Upper lobe of left lung (tissue), 6 donors: ENCODE measurements at regions not wholly inside any gene's neighbourhood (a gene's known extent, or its start where the extent isn't known, plus 50 kb on each side); places are given as distances from the start of the nearest gene placed in this dataset.

Experiments used
- ATAC-seq, 2 donors: fragments of 200-7000 bp; cut with Tn5 transposase; one replicate each; pipeline ENCODE4 v1.9.1; 2022; ENCODE audit warnings: mild to moderate bottlenecking in 2 of 2, moderate library complexity in 2 of 2; ENCODE audit not compliant: low FRiP score in 2 of 2
- DNase-seq, 2 donors: peaks; one replicate each; pipeline ENCODE4 v3.0.0-alpha.2; 2019 to 2020
- H3K27ac ChIP-seq, 4 donors: fragments of 200-600 bp; sonication (generic); one replicate each; pipeline ENCODE4 v1.5.1; 2016 to 2019
- H3K27me3 ChIP-seq, 4 donors: fragments of 200-600 bp; sonication (generic); one replicate each; pipeline ENCODE4 v1.5.1; 2017 to 2019
- H3K36me3 ChIP-seq, 4 donors: fragments of 200-600 bp; sonication (generic); one replicate each; pipeline ENCODE4 v1.5.1; 2016 to 2019
- H3K4me1 ChIP-seq, 4 donors: fragments of 200-600 bp; sonication (generic); one replicate each; pipeline ENCODE4 v1.5.1; 2018 to 2019
- H3K4me3 ChIP-seq, 4 donors: fragments of 200-600 bp; sonication (generic); one replicate each; pipeline ENCODE4 v1.5.1; 2017 to 2019; ENCODE audit warnings: mild to moderate bottlenecking in 2 of 4, moderate library complexity in 1 of 4
- H3K9me3 ChIP-seq, 4 donors: fragments of 200-600 bp; sonication (generic); one replicate each; pipeline ENCODE4 v1.5.1; 2018 to 2019
- CTCF ChIP-seq, 6 experiments: fragments of 450-650 bp in 4 of 6; fragments of 200-600 bp in 2 of 6; sonication (generic) in 2 of 6; IDR thresholded peaks; one replicate each; pipeline ENCODE4 v1.5.1; 2016 to 2019; ENCODE audit warnings: antibody characterized with exemption in 6 of 6
- EP300 ChIP-seq, 4 donors: sonication (generic); formaldehyde crosslinking; IDR thresholded peaks; one replicate each; pipeline ENCODE4 v1.5.1; 2017; ENCODE audit warnings: antibody characterized with exemption in 4 of 4, control low read depth in 2 of 4
- POLR2A ChIP-seq, 4 donors: fragments of 450-650 bp; IDR thresholded peaks; one replicate each; pipeline ENCODE4 v1.5.1; 2016 to 2017; ENCODE audit warnings: antibody characterized with exemption in 4 of 4, mild to moderate bottlenecking in 2 of 4
- POLR2AphosphoS5 ChIP-seq, 2 donors: sonication (generic); formaldehyde crosslinking; IDR thresholded peaks; one replicate each; pipeline ENCODE4 v1.5.1; 2017; ENCODE audit warnings: antibody characterized with exemption in 2 of 2
- WGBS, 2 donors: methylation state at CpG; one replicate each; pipeline ENCODE4 v1.1.5; 2017 to 2018; 5-methylcytosine and 5-hydroxymethylcytosine counted together
- donor health status: DM: no; HTN: no; CAD: no; lungs with moderate emphysema.
- donor health status: DM: no; HTN: yes; CAD: no; lungs with severe emphysema.

GRCh38 chr2:192886636-192887035, 691.9 kb upstream of the TMEFF2 start:
- no peak overlapping the region for H3K27ac ChIP-seq
- no peak overlapping the region for H3K4me3 ChIP-seq
- H3K9me3 ChIP-seq: no peaks in the 10 kb centered on the region
- no peak for TF ChIP-seq POLR2A (IDR thresholded peaks at IDR 0.05)
- TF ChIP-seq POLR2AphosphoS5 (IDR thresholded peaks at IDR 0.05): no peak
- no peak for TF ChIP-seq CTCF (IDR thresholded peaks at IDR 0.05)
- TF ChIP-seq EP300 (IDR thresholded peaks at IDR 0.05): no peak
- no peaks in the 10 kb centered on the region for H3K36me3 ChIP-seq
- 52 to 58% methylated on average over 1 of the region's 1 CpG for WGBS, 2 donors
- no peaks in the 10 kb centered on the region for H3K4me1 ChIP-seq
- no peaks in the 10 kb centered on the region for H3K27me3 ChIP-seq
- DNase-seq (no peak), ATAC-seq (no peak)

GRCh38 chr2:192885569-192886160, 690.9 kb upstream of the TMEFF2 start:
- Histone ChIP-seq H3K27me3 (no peaks in the 10 kb centered on the region), H3K4me3 (no peak overlapping the region), H3K9me3 (no peaks in the 10 kb centered on the region), H3K4me1 (no peaks in the 10 kb centered on the region), H3K27ac (no peak overlapping the region), H3K36me3 (no peaks in the 10 kb centered on the region)
- ATAC-seq (no peak), DNase-seq (no peak)
- WGBS, 2 donors: 28 to 46% methylated on average over 4 of the region's 4 CpGs
- TF ChIP-seq POLR2AphosphoS5 (IDR thresholded peaks at IDR 0.05) (no peak), EP300 (IDR thresholded peaks at IDR 0.05) (no peak), CTCF (IDR thresholded peaks at IDR 0.05) (no peak), POLR2A (IDR thresholded peaks at IDR 0.05) (no peak)

- no peak for TF ChIP-seq EP300 (IDR thresholded peaks at IDR 0.05)
- no peak for TF ChIP-seq POLR2A (IDR thresholded peaks at IDR 0.05)
- no peak for TF ChIP-seq CTCF (IDR thresholded peaks at IDR 0.05)
- TF ChIP-seq POLR2AphosphoS5 (IDR thresholded peaks at IDR 0.05): no peak
These were observed 682.4 kb upstream of the TMEFF2 start for GRCh38 chr2:192877159-192877558.

GRCh38 chr2:192876698-192877097, 682.0 kb upstream of the TMEFF2 start:
- ATAC-seq: no peak

More at GRCh38 chr2:192877159-192877558, 682.4 kb upstream of the TMEFF2 start:
- 84 to 95% methylated on average over 3 of the region's 3 CpGs for WGBS, 2 donors
- no peaks in the 10 kb centered on the region for H3K9me3 ChIP-seq
- ATAC-seq: no peak
- H3K36me3 ChIP-seq: no peaks in the 10 kb centered on the region
- no peak overlapping the region for H3K27ac ChIP-seq
- H3K27me3 ChIP-seq: no peaks in the 10 kb centered on the region
- H3K4me1 ChIP-seq: no peaks in the 10 kb centered on the region
- no peak for DNase-seq
- H3K4me3 ChIP-seq: no peak overlapping the region

More at GRCh38 chr2:192876698-192877097, 682.0 kb upstream of the TMEFF2 start:
- no peak overlapping the region for H3K4me3 ChIP-seq
- 76 to 79% methylated on average over 2 of the region's 2 CpGs for WGBS, 2 donors
- no peak for DNase-seq
- no peaks in the 10 kb centered on the region for H3K36me3 ChIP-seq
- no peaks in the 10 kb centered on the region for H3K9me3 ChIP-seq
- H3K27me3 ChIP-seq: no peaks in the 10 kb centered on the region
- no peaks in the 10 kb centered on the region for H3K4me1 ChIP-seq
- TF ChIP-seq CTCF (IDR thresholded peaks at IDR 0.05): no peak
- TF ChIP-seq EP300 (IDR thresholded peaks at IDR 0.05): no peak
- no peak for TF ChIP-seq POLR2A (IDR thresholded peaks at IDR 0.05)
- no peak for TF ChIP-seq POLR2AphosphoS5 (IDR thresholded peaks at IDR 0.05)
- H3K27ac ChIP-seq: no peak overlapping the region
